ENCODE measurements at regions not wholly inside any gene's neighbourhood (a gene's known extent, or its start where the extent isn't known, plus 50 kb on each side); places are given as distances from the start of the nearest gene placed in this dataset.

- TF ChIP-seq ELK1 (IDR thresholded peaks at IDR 0.05; ENCODE audit: low read depth, low read length): no peak
- TF ChIP-seq SREBF2 (IDR thresholded peaks at IDR 0.05): no peak
- TF ChIP-seq TFCP2L1 (CRISPR knock-in tag; IDR thresholded peaks at IDR 0.05): no peak
Observed at GRCh38 chr4:123018396-123018775, 96.0 kb upstream of the NUDT6 start (continued).

- Histone ChIP-seq H3K9me3 (no peaks in the 10 kb centered on the region), H3K4me2 (no peak overlapping the region), H3K4me1 (peaks cover 19% of the 10 kb centered on the region), H3K27ac (no peak overlapping the region), H3K4me3 (no peak overlapping the region)
- POLR2A ChIA-PET: no interaction called here
- ATAC-seq (no peak), FAIRE-seq (no peak), DNase-seq (ENCODE audit: low read depth in 1 of 2, low spot score in 1 of 2) (no peak)
- CTCF ChIA-PET: no interaction called here
- WGBS (ENCODE audit: missing lambda C conversion rate): 94% methylated on average over 11 of the region's 11 CpGs
- TF ChIP-seq EHMT2 (IDR thresholded peaks at IDR 0.05; ENCODE audit: low read depth): no peak
- no peak for TF ChIP-seq CBX8 (IDR thresholded peaks at IDR 0.05)
- TF ChIP-seq USF2 (IDR thresholded peaks at IDR 0.05): no peak
- no peak for TF ChIP-seq ZSCAN20 (CRISPR knock-in tag; IDR thresholded peaks at IDR 0.05)
- no peak for TF ChIP-seq JUNB (IDR thresholded peaks at IDR 0.05)
- TF ChIP-seq HOXB5 (CRISPR knock-in tag; IDR thresholded peaks at IDR 0.05): no peak
- no peak for TF ChIP-seq SREBF2 (IDR thresholded peaks at IDR 0.05)
- no peak for TF ChIP-seq REST (IDR thresholded peaks at IDR 0.05)
- no peak for TF ChIP-seq POLR2AphosphoS2 (conservative IDR thresholded peaks at IDR 0.05; ENCODE audit: low read length)
- no peak for TF ChIP-seq CHD2 (IDR thresholded peaks at IDR 0.05; ENCODE audit: low read length, partially characterized antibody)
- no peak for TF ChIP-seq SMC3 (IDR thresholded peaks at IDR 0.05)
- no peak for TF ChIP-seq ELK1 (IDR thresholded peaks at IDR 0.05; ENCODE audit: low read depth, low read length)
- TF ChIP-seq ZFP36 (IDR thresholded peaks at IDR 0.05; ENCODE audit: borderline replicate concordance, partially characterized antibody): no peak
- no peak for TF ChIP-seq EP300 (IDR thresholded peaks at IDR 0.05)
- TF ChIP-seq RARB (CRISPR knock-in tag; IDR thresholded peaks at IDR 0.05): no peak
- no peak for TF ChIP-seq JUN (IDR thresholded peaks at IDR 0.05)
- TF ChIP-seq CTCF (IDR thresholded peaks at IDR 0.05): no peak
Observed at GRCh38 chr4:123020285-123020684, 97.9 kb upstream of the NUDT6 start.
